HL-60 (cell line): ENCODE measurements at regions not wholly inside any gene's neighbourhood (a gene's known extent, or its start where the extent isn't known, plus 50 kb on each side); places are given as distances from the start of the nearest gene placed in this dataset.

ENCODE experiments used
- GABPA ChIP-seq: IDR thresholded peaks from 2 replicates; pipeline ENCODE4 v1.6.1; 2012; ENCODE audit warnings: low read depth
- POLR2AphosphoS5 ChIP-seq: IDR thresholded peaks from 2 replicates; pipeline ENCODE4 v1.6.1; 2012; ENCODE audit warnings: low read depth
- TF ChIP-seq, protein P1 (sequence below): IDR thresholded peaks from one replicate; pipeline ENCODE4 v1.5.1; 2011; ENCODE audit warnings: low read length, control low read depth, inconsistent platforms; ENCODE audit not compliant: insufficient read depth
- TF ChIP-seq, protein P2 (sequence below): IDR thresholded peaks from 2 replicates; pipeline ENCODE4 v1.6.1; 2012; ENCODE audit warnings: low read depth; ENCODE audit not compliant: insufficient replicate concordance

GRCh38 chr15:97623091-97623661 is 337.3 kb upstream of the ARRDC4 start:
- TF ChIP-seq, protein P1, sequence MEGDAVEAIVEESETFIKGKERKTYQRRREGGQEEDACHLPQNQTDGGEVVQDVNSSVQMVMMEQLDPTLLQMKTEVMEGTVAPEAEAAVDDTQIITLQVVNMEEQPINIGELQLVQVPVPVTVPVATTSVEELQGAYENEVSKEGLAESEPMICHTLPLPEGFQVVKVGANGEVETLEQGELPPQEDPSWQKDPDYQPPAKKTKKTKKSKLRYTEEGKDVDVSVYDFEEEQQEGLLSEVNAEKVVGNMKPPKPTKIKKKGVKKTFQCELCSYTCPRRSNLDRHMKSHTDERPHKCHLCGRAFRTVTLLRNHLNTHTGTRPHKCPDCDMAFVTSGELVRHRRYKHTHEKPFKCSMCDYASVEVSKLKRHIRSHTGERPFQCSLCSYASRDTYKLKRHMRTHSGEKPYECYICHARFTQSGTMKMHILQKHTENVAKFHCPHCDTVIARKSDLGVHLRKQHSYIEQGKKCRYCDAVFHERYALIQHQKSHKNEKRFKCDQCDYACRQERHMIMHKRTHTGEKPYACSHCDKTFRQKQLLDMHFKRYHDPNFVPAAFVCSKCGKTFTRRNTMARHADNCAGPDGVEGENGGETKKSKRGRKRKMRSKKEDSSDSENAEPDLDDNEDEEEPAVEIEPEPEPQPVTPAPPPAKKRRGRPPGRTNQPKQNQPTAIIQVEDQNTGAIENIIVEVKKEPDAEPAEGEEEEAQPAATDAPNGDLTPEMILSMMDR = no peak
- TF ChIP-seq POLR2AphosphoS5 = no peak
- TF ChIP-seq, protein P2, sequence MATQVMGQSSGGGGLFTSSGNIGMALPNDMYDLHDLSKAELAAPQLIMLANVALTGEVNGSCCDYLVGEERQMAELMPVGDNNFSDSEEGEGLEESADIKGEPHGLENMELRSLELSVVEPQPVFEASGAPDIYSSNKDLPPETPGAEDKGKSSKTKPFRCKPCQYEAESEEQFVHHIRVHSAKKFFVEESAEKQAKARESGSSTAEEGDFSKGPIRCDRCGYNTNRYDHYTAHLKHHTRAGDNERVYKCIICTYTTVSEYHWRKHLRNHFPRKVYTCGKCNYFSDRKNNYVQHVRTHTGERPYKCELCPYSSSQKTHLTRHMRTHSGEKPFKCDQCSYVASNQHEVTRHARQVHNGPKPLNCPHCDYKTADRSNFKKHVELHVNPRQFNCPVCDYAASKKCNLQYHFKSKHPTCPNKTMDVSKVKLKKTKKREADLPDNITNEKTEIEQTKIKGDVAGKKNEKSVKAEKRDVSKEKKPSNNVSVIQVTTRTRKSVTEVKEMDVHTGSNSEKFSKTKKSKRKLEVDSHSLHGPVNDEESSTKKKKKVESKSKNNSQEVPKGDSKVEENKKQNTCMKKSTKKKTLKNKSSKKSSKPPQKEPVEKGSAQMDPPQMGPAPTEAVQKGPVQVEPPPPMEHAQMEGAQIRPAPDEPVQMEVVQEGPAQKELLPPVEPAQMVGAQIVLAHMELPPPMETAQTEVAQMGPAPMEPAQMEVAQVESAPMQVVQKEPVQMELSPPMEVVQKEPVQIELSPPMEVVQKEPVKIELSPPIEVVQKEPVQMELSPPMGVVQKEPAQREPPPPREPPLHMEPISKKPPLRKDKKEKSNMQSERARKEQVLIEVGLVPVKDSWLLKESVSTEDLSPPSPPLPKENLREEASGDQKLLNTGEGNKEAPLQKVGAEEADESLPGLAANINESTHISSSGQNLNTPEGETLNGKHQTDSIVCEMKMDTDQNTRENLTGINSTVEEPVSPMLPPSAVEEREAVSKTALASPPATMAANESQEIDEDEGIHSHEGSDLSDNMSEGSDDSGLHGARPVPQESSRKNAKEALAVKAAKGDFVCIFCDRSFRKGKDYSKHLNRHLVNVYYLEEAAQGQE = no peak
- no peak for TF ChIP-seq GABPA
